HG03095 (cell line): ENCODE measurements at regions not wholly inside any gene's neighbourhood (a gene's known extent, or its start where the extent isn't known, plus 50 kb on each side); places are given as distances from the start of the nearest gene placed in this dataset.
"Not testable (repeated sequence)": the region's sequence is repeated elsewhere in the genome, so short reads cannot be mapped to it uniquely, and the experiment has no call there.

ENCODE experiments used
- ATAC-seq: cut with Tn5 transposase; IDR thresholded peaks from one replicate; pipeline ENCODE4 v1.9.1; 2021; ENCODE audit warnings: moderate library complexity; ENCODE audit not compliant: unreplicated experiment

GRCh38 chr18:35770376-35771014 is 189.0 kb downstream of the GALNT1 start:
- ATAC-seq: no peak

- ATAC-seq: no peak
Measured at GRCh38 chr18:35771172-35771571, 189.6 kb downstream of the GALNT1 start.

GRCh38 chr18:35775887-35776286 is 194.3 kb downstream of the GALNT1 start:
- ATAC-seq: no peak

- ATAC-seq: no peak
Measured at GRCh38 chr18:35776473-35776872, 194.9 kb downstream of the GALNT1 start.

GRCh38 chr18:35777039-35777438 is 195.4 kb upstream of the RMP24 start:
- ATAC-seq: no peak

- ATAC-seq: no peak
Measured at GRCh38 chr18:35778850-35779627, 193.4 kb upstream of the RMP24 start.

GRCh38 chr18:35780937-35781336 is 191.5 kb upstream of the RMP24 start:
- ATAC-seq: no peak

- ATAC-seq: no peak
Measured at GRCh38 chr18:35782926-35783325, 189.6 kb upstream of the RMP24 start.

GRCh38 chr18:35786365-35787042 is 186.0 kb upstream of the RMP24 start:
- no peak for ATAC-seq

- ATAC-seq: no peak
Measured at GRCh38 chr18:35789543-35789942, 182.9 kb upstream of the RMP24 start.

- ATAC-seq: no peak
Measured at GRCh38 chr18:35797948-35798347, 174.5 kb upstream of the RMP24 start.

GRCh38 chr18:35803551-35803950 is 168.9 kb upstream of the RMP24 start:
- no peak for ATAC-seq

GRCh38 chr18:35804377-35804776 is 168.1 kb upstream of the RMP24 start:
- ATAC-seq: no peak

- ATAC-seq: no peak
Measured at GRCh38 chr18:35807811-35808335, 164.6 kb upstream of the RMP24 start.

GRCh38 chr18:35808796-35809195 is 163.7 kb upstream of the RMP24 start:
- no peak for ATAC-seq

- ATAC-seq: no peak
Measured at GRCh38 chr18:35810520-35810919, 162.0 kb upstream of the RMP24 start.

GRCh38 chr18:35811896-35812295 is 160.6 kb upstream of the RMP24 start:
- ATAC-seq: no peak

GRCh38 chr18:35815011-35815410 is 157.5 kb upstream of the RMP24 start:
- not testable (repeated sequence) for ATAC-seq

GRCh38 chr18:35816003-35816402 is 156.5 kb upstream of the RMP24 start:
- ATAC-seq: no peak

- no peak for ATAC-seq
Measured at GRCh38 chr18:35817604-35818352, 154.7 kb upstream of the RMP24 start.

- no peak for ATAC-seq
Measured at GRCh38 chr18:35818353-35818667, 154.2 kb upstream of the RMP24 start.
